ENCODE measurements at regions not wholly inside any gene's neighbourhood (a gene's known extent, or its start where the extent isn't known, plus 50 kb on each side); places are given as distances from the start of the nearest gene placed in this dataset.

- no peak for TF ChIP-seq CTCF (IDR thresholded peaks at IDR 0.05; ENCODE audit: insufficient read depth, low read depth, low read length, missing control alignments)
- no peak for DNase-seq (ENCODE audit: low read depth)
These were observed 146.0 kb downstream of the SLC38A4 start for GRCh38 chr12:46679754-46680153.

DNA sequence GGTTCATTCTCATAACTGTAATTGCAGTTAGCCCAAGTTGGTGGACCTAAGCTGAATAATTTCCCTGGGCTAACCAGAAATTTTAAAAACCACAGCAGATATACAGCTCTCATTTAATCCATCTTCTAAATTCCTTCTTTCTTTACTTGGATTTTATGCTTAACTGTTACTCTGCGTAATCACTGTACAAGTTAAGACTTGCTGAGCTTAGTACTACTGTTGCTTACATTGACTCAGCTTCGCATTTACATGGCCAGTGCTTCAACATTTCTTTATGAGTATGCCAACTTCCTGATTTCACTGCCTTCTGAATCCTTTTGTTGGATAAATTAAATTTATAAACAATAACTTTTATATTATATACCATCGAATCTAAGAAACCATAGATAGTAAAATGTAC, 147.4 kb downstream of the SLC38A4 start:
- TF ChIP-seq CTCF (IDR thresholded peaks at IDR 0.05; ENCODE audit: insufficient read depth, low read depth, low read length, missing control alignments) = no peak
- DNase-seq (ENCODE audit: low read depth) = peak; percentile 93
- no peak overlapping the region for H3K4me3 ChIP-seq (ENCODE audit: low read length)

More at GRCh38 chr12:46679754-46680153, 146.0 kb downstream of the SLC38A4 start:
- H3K4me3 ChIP-seq (ENCODE audit: low read length) = no peak overlapping the region

DNA sequence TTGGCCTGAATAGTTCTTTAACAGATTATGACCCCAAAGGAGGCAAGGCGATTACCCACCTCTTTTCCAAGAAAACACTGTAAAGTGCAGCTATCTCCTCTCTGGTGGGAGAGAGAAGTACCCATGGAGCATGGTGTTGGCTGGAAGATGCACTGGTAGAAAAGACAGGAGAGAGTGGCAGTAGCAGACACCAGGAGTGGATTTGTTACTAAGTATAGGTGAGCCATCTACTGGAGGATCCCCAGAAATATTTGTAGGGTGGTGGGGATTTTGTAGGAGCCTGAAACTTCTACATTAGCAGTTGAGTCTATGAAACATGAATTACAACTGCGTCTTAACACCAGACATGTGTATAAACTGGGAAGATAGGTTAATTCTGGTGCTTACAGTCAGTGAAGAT, 148.0 kb downstream of the SLC38A4 start:
- TF ChIP-seq CTCF (IDR thresholded peaks at IDR 0.05; ENCODE audit: insufficient read depth, low read depth, low read length, missing control alignments) = peak; percentile 55
- H3K4me3 ChIP-seq (ENCODE audit: low read length) = peak overlapping the region; percentile 22
- DNase-seq (ENCODE audit: low read depth) = peak; percentile 79

GRCh38 chr12:46676797-46677520, 148.8 kb downstream of the SLC38A4 start:
- peak overlapping the region; percentile 22 for H3K4me3 ChIP-seq (ENCODE audit: low read length)
- peak; percentile 90 for DNase-seq (ENCODE audit: low read depth)
- no peak for TF ChIP-seq CTCF (IDR thresholded peaks at IDR 0.05; ENCODE audit: insufficient read depth, low read depth, low read length, missing control alignments)

GRCh38 chr12:46676396-46676795, 149.4 kb downstream of the SLC38A4 start:
- DNase-seq (ENCODE audit: low read depth) = peak; percentile 29
- H3K4me3 ChIP-seq (ENCODE audit: low read length) = no peak overlapping the region
- no peak for TF ChIP-seq CTCF (IDR thresholded peaks at IDR 0.05; ENCODE audit: insufficient read depth, low read depth, low read length, missing control alignments)

GRCh38 chr12:46675736-46676135, 150.1 kb downstream of the SLC38A4 start:
- no peak overlapping the region for H3K4me3 ChIP-seq (ENCODE audit: low read length)
- peak; percentile 56 for TF ChIP-seq CTCF (IDR thresholded peaks at IDR 0.05; ENCODE audit: insufficient read depth, low read depth, low read length, missing control alignments)
- peak; percentile 54 for DNase-seq (ENCODE audit: low read depth)

GRCh38 chr12:46674800-46675199, 151.0 kb downstream of the SLC38A4 start:
- DNase-seq (ENCODE audit: low read depth) = peak; percentile 95
- TF ChIP-seq CTCF (IDR thresholded peaks at IDR 0.05; ENCODE audit: insufficient read depth, low read depth, low read length, missing control alignments) = no peak
- no peak overlapping the region for H3K4me3 ChIP-seq (ENCODE audit: low read length)

Measured in epithelial cell of esophagus (primary cell).